Tibial nerve (tissue), 4 donors: ENCODE measurements at regions not wholly inside any gene's neighbourhood (a gene's known extent, or its start where the extent isn't known, plus 50 kb on each side); places are given as distances from the start of the nearest gene placed in this dataset.

Experiments
- DNase-seq, 2 donors: peaks; one replicate each; pipeline ENCODE4 v3.0.0-alpha.2; 2019; ENCODE audit warnings: low spot score in 2 of 2
- H3K27ac ChIP-seq, 4 donors: fragments of 200-600 bp; sonication (generic) in 3 of 4; one replicate each; pipeline ENCODE4 v1.5.1; 2017 to 2019; ENCODE audit warnings: mild to moderate bottlenecking in 1 of 4
- H3K27me3 ChIP-seq, 2 donors: fragments of 200-600 bp; sonication (generic) in 1 of 2; one replicate each; pipeline versions ENCODE4 v1.5.1 to v1.6.0; 2017 to 2019
- H3K36me3 ChIP-seq, 3 donors: fragments of 200-600 bp; sonication (generic); one replicate each; pipeline ENCODE4 v1.5.1; 2018 to 2019
- H3K4me1 ChIP-seq, 4 donors: fragments of 200-600 bp; sonication (generic) in 3 of 4; one replicate each; pipeline ENCODE4 v1.5.1; 2017 to 2019
- H3K4me3 ChIP-seq, 4 donors: fragments of 200-600 bp; sonication (generic) in 3 of 4; one replicate each; pipeline ENCODE4 v1.5.1; 2017 to 2019; ENCODE audit warnings: mild to moderate bottlenecking in 1 of 4, moderate library complexity in 1 of 4
- H3K9me3 ChIP-seq, 4 donors: fragments of 200-600 bp; sonication (generic) in 3 of 4; one replicate each; pipeline ENCODE4 v1.5.1; 2017 to 2019
- EP300 ChIP-seq, 2 donors: sonication (generic); formaldehyde crosslinking; IDR thresholded peaks; one replicate each; pipeline ENCODE4 v1.6.1; 2017; ENCODE audit warnings: antibody characterized with exemption in 2 of 2, mild to moderate bottlenecking in 1 of 2
- POLR2A ChIP-seq, 2 donors: fragments of 450-650 bp; IDR thresholded peaks; one replicate each; pipeline ENCODE4 v1.6.1; 2017; ENCODE audit warnings: antibody characterized with exemption in 2 of 2, mild to moderate bottlenecking in 2 of 2, moderate library complexity in 2 of 2
- WGBS, 2 donors: methylation state at CpG; one replicate each; pipeline ENCODE4 v1.1.5; 2018; 5-methylcytosine and 5-hydroxymethylcytosine counted together
- TF ChIP-seq, protein P1 (sequence below), 5 experiments: fragments of 200-600 bp in 3 of 5; fragments of 450-650 bp in 2 of 5; sonication (generic) in 3 of 5; IDR thresholded peaks; one replicate each; pipeline ENCODE4 v1.5.1; 2016 to 2019; ENCODE audit warnings: antibody characterized with exemption in 5 of 5, mild to moderate bottlenecking in 3 of 5, moderate library complexity in 2 of 5

DNA sequence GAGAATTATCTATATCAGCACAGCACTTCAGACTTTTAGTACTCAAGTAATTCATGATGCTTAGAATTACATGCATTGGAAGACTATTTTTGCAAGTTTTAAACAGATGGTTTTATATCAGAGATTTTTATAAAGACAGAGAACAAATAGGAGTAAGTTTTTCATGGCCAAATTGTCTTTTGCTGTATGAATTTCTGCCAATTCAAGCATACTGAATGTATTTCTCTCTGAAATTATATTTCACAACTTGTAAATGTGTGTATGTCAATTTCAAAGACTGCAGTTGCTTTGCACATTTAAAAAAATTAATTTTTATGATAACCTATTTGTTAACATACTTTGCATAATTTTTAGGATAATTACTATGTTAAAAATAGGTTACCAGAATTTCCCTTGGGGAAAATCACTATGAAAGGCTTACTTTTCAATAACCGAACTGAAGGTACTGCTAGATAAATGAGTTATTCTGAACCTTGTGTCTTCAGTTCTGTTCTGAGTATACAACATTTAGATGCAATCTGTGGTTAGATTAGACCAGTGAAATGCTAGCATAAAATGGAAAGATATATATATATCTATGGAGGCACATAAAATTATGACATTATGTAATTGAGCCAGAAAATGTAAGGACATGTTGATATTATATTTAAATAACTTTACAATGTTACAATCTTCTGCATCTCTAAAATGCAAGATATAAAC, 1344.2 kb upstream of the PABPC4L start:
- Histone ChIP-seq H3K4me1 (no peaks in the 10 kb centered on the region), H3K36me3 (no peaks in the 10 kb centered on the region), H3K27me3 (no peaks in the 10 kb centered on the region), H3K9me3 (no peaks in the 10 kb centered on the region), H3K4me3 (no peak overlapping the region), H3K27ac (no peak overlapping the region)
- TF ChIP-seq EP300 (IDR thresholded peaks at IDR 0.05) (no peak), POLR2A (IDR thresholded peaks at IDR 0.05) (no peak)
- TF ChIP-seq, protein P1, sequence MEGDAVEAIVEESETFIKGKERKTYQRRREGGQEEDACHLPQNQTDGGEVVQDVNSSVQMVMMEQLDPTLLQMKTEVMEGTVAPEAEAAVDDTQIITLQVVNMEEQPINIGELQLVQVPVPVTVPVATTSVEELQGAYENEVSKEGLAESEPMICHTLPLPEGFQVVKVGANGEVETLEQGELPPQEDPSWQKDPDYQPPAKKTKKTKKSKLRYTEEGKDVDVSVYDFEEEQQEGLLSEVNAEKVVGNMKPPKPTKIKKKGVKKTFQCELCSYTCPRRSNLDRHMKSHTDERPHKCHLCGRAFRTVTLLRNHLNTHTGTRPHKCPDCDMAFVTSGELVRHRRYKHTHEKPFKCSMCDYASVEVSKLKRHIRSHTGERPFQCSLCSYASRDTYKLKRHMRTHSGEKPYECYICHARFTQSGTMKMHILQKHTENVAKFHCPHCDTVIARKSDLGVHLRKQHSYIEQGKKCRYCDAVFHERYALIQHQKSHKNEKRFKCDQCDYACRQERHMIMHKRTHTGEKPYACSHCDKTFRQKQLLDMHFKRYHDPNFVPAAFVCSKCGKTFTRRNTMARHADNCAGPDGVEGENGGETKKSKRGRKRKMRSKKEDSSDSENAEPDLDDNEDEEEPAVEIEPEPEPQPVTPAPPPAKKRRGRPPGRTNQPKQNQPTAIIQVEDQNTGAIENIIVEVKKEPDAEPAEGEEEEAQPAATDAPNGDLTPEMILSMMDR (IDR thresholded peaks at IDR 0.05), result no peak
- no peak for DNase-seq
- 40 to 53% methylated on average over 1 of the region's 1 CpG for WGBS, 2 donors

DNA sequence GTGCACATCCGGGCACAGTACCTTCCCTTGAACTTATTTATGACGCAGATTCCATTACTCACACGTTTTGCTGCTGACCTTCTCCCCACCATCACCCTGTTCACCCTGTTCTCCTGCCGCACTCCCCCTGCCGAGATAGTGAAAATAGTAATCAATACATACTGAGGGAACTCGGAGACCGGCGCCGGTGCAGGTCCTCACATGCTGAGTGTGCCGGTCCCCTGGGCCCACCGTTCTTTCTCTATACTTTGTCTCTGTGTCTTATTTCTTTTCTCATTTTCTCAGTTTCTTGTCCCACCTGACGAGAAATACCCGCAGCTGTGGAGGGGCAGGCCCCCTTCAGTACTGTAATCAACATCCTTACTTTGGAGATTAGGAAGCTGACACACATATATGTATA, 1337.1 kb upstream of the PABPC4L start:
- no peaks in the 10 kb centered on the region for H3K4me1 ChIP-seq
- peaks cover 0 to 4% (median 0%) of the 10 kb centered on the region in 4 donors for H3K9me3 ChIP-seq
- no peak for DNase-seq
- TF ChIP-seq POLR2A (IDR thresholded peaks at IDR 0.05), result no peak
- no peak for TF ChIP-seq EP300 (IDR thresholded peaks at IDR 0.05)
- TF ChIP-seq, protein P1 (IDR thresholded peaks at IDR 0.05), result no peak
- H3K27ac ChIP-seq, result no peak overlapping the region
- H3K4me3 ChIP-seq, result no peak overlapping the region
- no peaks in the 10 kb centered on the region for H3K36me3 ChIP-seq
- H3K27me3 ChIP-seq, result no peaks in the 10 kb centered on the region
- 91 to 94% methylated on average over 13 of the region's 13 CpGs for WGBS, 2 donors

DNA sequence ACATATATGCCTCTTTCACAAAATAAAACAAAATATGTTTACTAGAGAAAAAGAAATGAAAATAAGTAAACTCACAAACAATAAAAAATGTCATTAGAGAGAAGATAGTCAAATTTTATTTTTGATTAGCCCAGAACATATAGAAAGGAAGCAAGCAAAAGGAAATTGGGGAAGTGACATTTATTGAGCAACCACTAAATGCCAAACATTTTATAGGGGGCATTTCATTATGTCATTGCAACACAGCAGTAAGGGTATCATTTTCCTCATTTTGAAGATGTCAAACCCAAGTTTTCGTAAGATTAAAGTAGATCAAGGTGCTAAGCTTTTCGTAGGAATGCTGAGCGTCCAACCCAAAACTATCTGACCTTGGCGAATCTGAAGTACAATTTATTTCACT, 1331.5 kb upstream of the PABPC4L start:
- Histone ChIP-seq H3K36me3 (no peaks in the 10 kb centered on the region), H3K27ac (no peak overlapping the region), H3K4me1 (no peaks in the 10 kb centered on the region), H3K27me3 (no peaks in the 10 kb centered on the region), H3K9me3 (no peaks in the 10 kb centered on the region), H3K4me3 (no peak overlapping the region)
- TF ChIP-seq POLR2A (IDR thresholded peaks at IDR 0.05) (no peak), EP300 (IDR thresholded peaks at IDR 0.05) (no peak)
- TF ChIP-seq, protein P1 (IDR thresholded peaks at IDR 0.05), result no peak
- WGBS, 2 donors, result 92 to 95% methylated on average over 4 of the region's 4 CpGs
- DNase-seq, result no peak

DNA sequence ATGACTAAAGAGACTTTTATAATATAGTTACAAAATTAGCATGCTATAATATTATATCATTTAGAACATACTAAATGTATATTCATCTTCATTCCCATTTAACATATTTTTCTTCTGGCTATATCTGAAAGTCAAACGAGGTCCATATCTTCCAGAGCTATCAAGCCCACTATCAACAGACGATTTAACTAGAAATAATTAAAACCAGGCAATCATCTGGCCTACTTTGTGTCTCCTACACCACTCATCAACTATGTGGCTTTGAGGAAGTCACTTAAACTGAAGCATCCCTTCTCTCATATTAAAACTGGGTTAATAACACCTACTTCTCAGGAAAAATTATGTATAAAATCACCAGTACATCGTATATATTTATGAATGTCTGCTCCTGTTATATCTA, 1330.5 kb upstream of the PABPC4L start:
- TF ChIP-seq, protein P1 (IDR thresholded peaks at IDR 0.05), result no peak
- TF ChIP-seq EP300 (IDR thresholded peaks at IDR 0.05) (no peak), POLR2A (IDR thresholded peaks at IDR 0.05) (no peak)
- DNase-seq, result no peak
- 69 to 71% methylated on average over 3 of the region's 3 CpGs for WGBS, 2 donors
- Histone ChIP-seq H3K27ac (no peak overlapping the region), H3K27me3 (no peaks in the 10 kb centered on the region), H3K4me3 (no peak overlapping the region), H3K9me3 (no peaks in the 10 kb centered on the region), H3K36me3 (no peaks in the 10 kb centered on the region), H3K4me1 (no peaks in the 10 kb centered on the region)

DNA sequence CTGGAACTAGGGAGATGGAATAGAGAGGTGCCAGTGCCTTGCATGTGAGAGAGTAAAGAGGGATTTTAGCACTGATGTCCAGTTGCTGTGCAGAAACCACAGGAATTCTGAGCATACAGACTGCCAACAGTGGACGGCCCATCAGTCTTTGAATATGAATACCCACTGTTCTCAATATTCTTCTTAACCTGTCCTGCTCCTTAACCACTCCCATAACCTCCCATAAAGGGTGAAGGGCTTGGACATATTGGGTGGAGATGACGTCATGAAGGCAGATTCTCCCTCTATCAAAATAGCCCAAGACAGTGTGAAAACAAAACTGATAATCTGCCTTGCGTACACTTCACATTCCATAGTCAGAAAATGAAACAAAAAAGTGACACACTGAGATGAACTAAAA, 1313.7 kb upstream of the PABPC4L start:
- H3K36me3 ChIP-seq, result no peaks in the 10 kb centered on the region
- H3K4me1 ChIP-seq, result no peaks in the 10 kb centered on the region
- WGBS, 2 donors, result 76 to 79% methylated on average over 3 of the region's 3 CpGs

More for the DNA sequence above, 1313.7 kb upstream of the PABPC4L start:
- Histone ChIP-seq H3K9me3 (no peaks in the 10 kb centered on the region), H3K27ac (no peak overlapping the region), H3K27me3 (no peaks in the 10 kb centered on the region), H3K4me3 (no peak overlapping the region)
- TF ChIP-seq, protein P1 (IDR thresholded peaks at IDR 0.05), result no peak
- TF ChIP-seq POLR2A (IDR thresholded peaks at IDR 0.05) (no peak), EP300 (IDR thresholded peaks at IDR 0.05) (no peak)
- no peak for DNase-seq
